Testis (tissue), 2 donors: ENCODE measurements at regions not wholly inside any gene's neighbourhood (a gene's known extent, or its start where the extent isn't known, plus 50 kb on each side); places are given as distances from the start of the nearest gene placed in this dataset.

ENCODE experiments used
- CTCF ChIP-seq, 3 experiments: fragments of 450-650 bp in 2 of 3; fragments of 200-600 bp in 1 of 3; sonication (generic) in 1 of 3; IDR thresholded peaks; one replicate each; pipeline ENCODE4 v1.5.1; 2016 to 2019; ENCODE audit warnings: antibody characterized with exemption in 3 of 3, mild to moderate bottlenecking in 2 of 3, moderate library complexity in 1 of 3
- POLR2A ChIP-seq: fragments of 450-650 bp; IDR thresholded peaks from one replicate; pipeline ENCODE4 v1.6.1; 2017; ENCODE audit warnings: antibody characterized with exemption, mild to moderate bottlenecking, moderate library complexity

GRCh38 chr20:63083831-63084562 is 77.2 kb upstream of the BHLHE23 start:
- TF ChIP-seq POLR2A, result no peak
- TF ChIP-seq CTCF (IDR thresholded peaks at IDR 0.05), result no peak
